ENCODE measurements at regions not wholly inside any gene's neighbourhood (a gene's known extent, or its start where the extent isn't known, plus 50 kb on each side); places are given as distances from the start of the nearest gene placed in this dataset.

DNA sequence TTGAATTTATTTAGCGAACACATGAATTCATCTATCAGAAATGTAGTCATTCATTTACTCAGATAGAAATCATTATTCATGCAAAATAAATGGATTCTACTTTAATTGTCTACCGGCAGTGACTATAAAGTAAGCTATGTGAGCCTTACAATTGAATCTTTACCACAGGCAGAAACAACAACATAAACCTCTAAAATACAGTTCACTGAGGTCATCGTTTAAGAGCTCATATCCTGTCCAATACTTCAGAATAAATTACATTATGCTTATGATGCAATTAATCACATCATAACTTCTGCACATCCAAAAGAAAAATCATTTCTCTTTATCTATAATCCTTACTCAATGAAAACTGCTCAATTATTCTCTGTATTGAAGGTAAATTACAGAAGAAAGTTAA lies 244.7 kb downstream of the HNMT start:
- Histone ChIP-seq H3K4me2 (no peak overlapping the region), H3K9me3 (no peaks in the 10 kb centered on the region), H3K4me3 (no peak overlapping the region), H3K4me1 (no peaks in the 10 kb centered on the region), H3K27ac (no peak overlapping the region)
- DNase-seq (ENCODE audit: low read depth in 1 of 2, low spot score in 1 of 2) (no peak), ATAC-seq (no peak), FAIRE-seq (no peak)
- no peak for TF ChIP-seq POLR2AphosphoS2 (conservative IDR thresholded peaks at IDR 0.05; ENCODE audit: low read length)
- peak; percentile 32 for TF ChIP-seq MAFK (IDR thresholded peaks at IDR 0.05; ENCODE audit: partially characterized antibody)
- WGBS (ENCODE audit: missing lambda C conversion rate) = 86% methylated on average over 3 of the region's 3 CpGs
- ChIA-PET POLR2A (no interaction called here), CTCF (no interaction called here)

DNA sequence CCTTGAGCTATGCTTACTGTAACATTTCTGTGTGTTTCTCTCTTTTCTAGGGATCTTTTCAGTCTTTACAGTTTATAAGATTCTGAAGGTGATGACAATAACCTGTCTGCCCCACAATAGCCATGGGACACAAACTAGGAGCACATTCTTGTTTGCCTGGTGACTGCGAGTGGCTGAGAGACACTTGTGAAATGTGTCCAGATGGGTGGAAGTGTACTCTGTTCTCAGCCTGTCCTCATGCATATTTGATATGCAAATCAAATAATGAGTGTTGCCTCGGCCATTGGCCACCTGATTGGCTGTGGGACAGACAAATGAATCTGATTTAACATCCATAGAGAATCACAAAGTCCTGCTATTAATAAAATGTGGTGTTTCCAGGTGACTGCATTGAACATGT lies 246.2 kb downstream of the HNMT start:
- TF ChIP-seq JUN (IDR thresholded peaks at IDR 0.05) = no peak
- no peak for TF ChIP-seq CBX8 (IDR thresholded peaks at IDR 0.05)
- no peak for TF ChIP-seq RCOR1 (IDR thresholded peaks at IDR 0.05; ENCODE audit: low read depth, low read length)
- TF ChIP-seq TP53 (CRISPR knock-in tag; IDR thresholded peaks at IDR 0.05) = no peak
- no peaks in the 10 kb centered on the region for H3K9me3 ChIP-seq
- no peak overlapping the region for H3K27ac ChIP-seq
- ChIA-PET CTCF (no interaction called here), POLR2A (no interaction called here)
- ATAC-seq = no peak
- WGBS (ENCODE audit: missing lambda C conversion rate) = 50% methylated on average over 2 of the region's 2 CpGs
- H3K4me1 ChIP-seq = no peaks in the 10 kb centered on the region
- DNase-seq (ENCODE audit: low read depth in 1 of 2, low spot score in 1 of 2) = no peak
- FAIRE-seq = no peak
- H3K4me2 ChIP-seq = no peak overlapping the region
- no peak overlapping the region for H3K4me3 ChIP-seq

DNA sequence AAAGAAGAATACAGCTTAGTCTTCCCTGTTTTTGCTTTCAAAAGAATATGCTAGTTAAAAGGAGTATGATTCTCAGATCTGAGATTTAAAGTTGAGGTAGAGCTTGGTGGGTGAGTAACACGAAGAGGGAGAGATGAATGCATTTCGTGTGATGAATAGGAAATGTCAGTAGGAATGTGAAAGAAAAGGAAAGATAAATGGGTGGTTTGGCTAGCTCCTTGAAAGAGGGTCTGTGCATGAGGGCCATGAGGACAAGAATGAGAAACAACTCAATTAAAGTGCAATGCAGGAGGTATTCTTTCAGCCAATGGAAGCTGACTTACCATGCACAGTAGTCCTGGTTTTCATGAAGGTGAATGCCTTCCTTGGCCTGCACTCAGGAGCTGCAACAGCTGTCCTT lies 248.2 kb downstream of the HNMT start:
- H3K4me3 ChIP-seq = no peak overlapping the region
- H3K27ac ChIP-seq = no peak overlapping the region
- ChIA-PET CTCF (no interaction called here), POLR2A (no interaction called here)
- DNase-seq (ENCODE audit: low read depth in 1 of 2, low spot score in 1 of 2) (no peak), ATAC-seq (no peak), FAIRE-seq (no peak)
- H3K4me2 ChIP-seq = no peak overlapping the region
- 83% methylated on average over 2 of the region's 2 CpGs for WGBS (ENCODE audit: missing lambda C conversion rate)
- H3K4me1 ChIP-seq = no peaks in the 10 kb centered on the region
- no peak for TF ChIP-seq FOXS1 (CRISPR knock-in tag; IDR thresholded peaks at IDR 0.05)
- no peak for TF ChIP-seq RCOR1 (IDR thresholded peaks at IDR 0.05; ENCODE audit: low read depth, low read length)
- TF ChIP-seq TFCP2L1 (CRISPR knock-in tag; IDR thresholded peaks at IDR 0.05) = no peak
- TF ChIP-seq, protein P1, sequence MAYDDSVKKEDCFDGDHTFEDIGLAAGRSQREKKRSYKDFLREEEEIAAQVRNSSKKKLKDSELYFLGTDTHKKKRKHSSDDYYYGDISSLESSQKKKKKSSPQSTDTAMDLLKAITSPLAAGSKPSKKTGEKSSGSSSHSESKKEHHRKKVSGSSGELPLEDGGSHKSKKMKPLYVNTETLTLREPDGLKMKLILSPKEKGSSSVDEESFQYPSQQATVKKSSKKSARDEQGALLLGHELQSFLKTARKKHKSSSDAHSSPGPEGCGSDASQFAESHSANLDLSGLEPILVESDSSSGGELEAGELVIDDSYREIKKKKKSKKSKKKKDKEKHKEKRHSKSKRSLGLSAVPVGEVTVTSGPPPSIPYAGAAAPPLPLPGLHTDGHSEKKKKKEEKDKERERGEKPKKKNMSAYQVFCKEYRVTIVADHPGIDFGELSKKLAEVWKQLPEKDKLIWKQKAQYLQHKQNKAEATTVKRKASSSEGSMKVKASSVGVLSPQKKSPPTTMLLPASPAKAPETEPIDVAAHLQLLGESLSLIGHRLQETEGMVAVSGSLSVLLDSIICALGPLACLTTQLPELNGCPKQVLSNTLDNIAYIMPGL (CRISPR knock-in tag; IDR thresholded peaks at IDR 0.05; ENCODE audit: borderline replicate concordance) = no peak
- TF ChIP-seq CHD4 (IDR thresholded peaks at IDR 0.05; ENCODE audit: borderline replicate concordance) = no peak
- TF ChIP-seq, protein P2, sequence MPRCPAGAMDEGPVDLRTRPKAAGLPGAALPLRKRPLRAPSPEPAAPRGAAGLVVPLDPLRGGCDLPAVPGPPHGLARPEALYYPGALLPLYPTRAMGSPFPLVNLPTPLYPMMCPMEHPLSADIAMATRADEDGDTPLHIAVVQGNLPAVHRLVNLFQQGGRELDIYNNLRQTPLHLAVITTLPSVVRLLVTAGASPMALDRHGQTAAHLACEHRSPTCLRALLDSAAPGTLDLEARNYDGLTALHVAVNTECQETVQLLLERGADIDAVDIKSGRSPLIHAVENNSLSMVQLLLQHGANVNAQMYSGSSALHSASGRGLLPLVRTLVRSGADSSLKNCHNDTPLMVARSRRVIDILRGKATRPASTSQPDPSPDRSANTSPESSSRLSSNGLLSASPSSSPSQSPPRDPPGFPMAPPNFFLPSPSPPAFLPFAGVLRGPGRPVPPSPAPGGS (IDR thresholded peaks at IDR 0.05) = no peak
- no peak for TF ChIP-seq JUN (IDR thresholded peaks at IDR 0.05)
- TF ChIP-seq SMC3 (IDR thresholded peaks at IDR 0.05) = no peak
- TF ChIP-seq HEYL (CRISPR knock-in tag; IDR thresholded peaks at IDR 0.05) = no peak
- no peak for TF ChIP-seq ESRRA (IDR thresholded peaks at IDR 0.05; ENCODE audit: borderline replicate concordance, low read length)
- TF ChIP-seq POLR2AphosphoS2 (conservative IDR thresholded peaks at IDR 0.05; ENCODE audit: low read length) = no peak
- TF ChIP-seq NR3C1 (IDR thresholded peaks at IDR 0.05) = no peak
- no peak for TF ChIP-seq RFX5 (IDR thresholded peaks at IDR 0.05)
- TF ChIP-seq KDM1A (IDR thresholded peaks at IDR 0.05; ENCODE audit: low read depth) = no peak
- no peaks in the 10 kb centered on the region for H3K9me3 ChIP-seq

DNA sequence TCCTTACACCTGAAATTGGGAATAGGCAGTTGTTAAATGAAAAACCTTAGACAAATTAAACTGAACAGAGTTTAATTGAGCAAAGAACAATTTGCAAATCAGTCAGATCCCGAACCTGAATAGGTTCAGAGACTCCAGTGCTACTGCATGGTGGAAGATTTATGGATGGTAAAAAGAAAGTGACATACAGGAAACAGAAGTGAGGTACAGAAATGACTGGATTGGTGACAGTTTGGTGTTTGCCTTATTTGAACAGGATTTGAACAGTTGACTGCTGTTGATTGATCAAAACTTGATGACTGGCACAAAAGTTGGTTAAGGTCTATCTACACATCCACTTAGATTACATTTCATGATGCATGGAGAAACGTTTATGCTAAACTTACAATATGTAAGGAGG lies 248.8 kb downstream of the HNMT start:
- no peak for ATAC-seq
- WGBS (ENCODE audit: missing lambda C conversion rate) = 33% methylated on average over 2 of the region's 2 CpGs
- POLR2A ChIA-PET = no interaction called here
- Histone ChIP-seq H3K4me2 (no peak overlapping the region), H3K27ac (no peak overlapping the region), H3K4me1 (no peaks in the 10 kb centered on the region), H3K9me3 (no peaks in the 10 kb centered on the region), H3K4me3 (no peak overlapping the region)
- CTCF ChIA-PET = interaction anchor here (0.6 kb wide), 1 partner anchor 18 kb away, joined by 3 read pairs; no protein-coding TSS in a partner anchor
- no peak for DNase-seq (ENCODE audit: low read depth in 1 of 2, low spot score in 1 of 2)
- TF ChIP-seq SREBF2 (IDR thresholded peaks at IDR 0.05) (no peak), MAFK (IDR thresholded peaks at IDR 0.05; ENCODE audit: partially characterized antibody) (peak; percentile 21)
- FAIRE-seq = no peak

All from A549 (cell line).